ENCODE measurements at regions not wholly inside any gene's neighbourhood (a gene's known extent, or its start where the extent isn't known, plus 50 kb on each side); places are given as distances from the start of the nearest gene placed in this dataset.

DNA sequence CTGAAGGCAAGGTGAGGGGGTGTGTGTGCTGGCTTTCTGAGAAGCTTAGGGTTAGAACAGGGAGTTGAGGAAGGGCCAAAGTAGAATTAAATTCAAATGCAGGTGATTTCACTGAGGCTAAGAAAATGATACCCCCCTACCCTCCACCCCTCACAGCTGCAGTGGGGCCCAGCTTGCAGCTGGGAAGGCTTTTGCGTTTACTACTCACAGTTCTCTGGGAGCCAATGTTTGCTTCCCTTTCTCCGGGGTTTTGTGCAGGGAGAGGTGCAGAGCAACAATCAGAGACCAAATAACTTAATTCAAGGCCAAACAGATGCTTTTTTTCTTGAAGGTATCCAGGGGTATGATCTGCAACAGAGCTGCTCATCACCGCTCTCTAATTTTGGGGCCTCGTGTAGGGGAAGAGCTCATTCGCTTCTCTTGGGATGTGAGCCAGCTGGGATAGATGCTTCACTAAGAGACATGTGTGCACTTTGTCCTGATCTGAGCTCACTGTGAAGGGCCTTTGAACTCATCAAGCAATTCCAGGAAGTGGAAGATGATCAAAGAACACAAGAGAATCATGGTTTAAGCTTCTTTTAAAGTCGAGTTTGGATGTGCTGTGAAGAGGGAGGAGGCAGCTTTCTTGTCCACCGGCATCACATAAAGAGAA, 122.7 kb upstream of the C1GALT1C1 start:
- TF ChIP-seq ZBTB7A (IDR thresholded peaks at IDR 0.05; ENCODE audit: low read depth) (no peak), TAF1 (IDR thresholded peaks at IDR 0.05; ENCODE audit: low read depth) (no peak), FOXM1 (IDR thresholded peaks at IDR 0.05; ENCODE audit: borderline replicate concordance, low read depth) (no peak), CEBPB (IDR thresholded peaks at IDR 0.05) (no peak), NFIC (IDR thresholded peaks at IDR 0.05) (no peak), TEAD4 (IDR thresholded peaks at IDR 0.05) (no peak)
- TF ChIP-seq, protein P1, sequence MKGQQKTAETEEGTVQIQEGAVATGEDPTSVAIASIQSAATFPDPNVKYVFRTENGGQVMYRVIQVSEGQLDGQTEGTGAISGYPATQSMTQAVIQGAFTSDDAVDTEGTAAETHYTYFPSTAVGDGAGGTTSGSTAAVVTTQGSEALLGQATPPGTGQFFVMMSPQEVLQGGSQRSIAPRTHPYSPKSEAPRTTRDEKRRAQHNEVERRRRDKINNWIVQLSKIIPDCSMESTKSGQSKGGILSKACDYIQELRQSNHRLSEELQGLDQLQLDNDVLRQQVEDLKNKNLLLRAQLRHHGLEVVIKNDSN (IDR thresholded peaks at IDR 0.05), result no peak

DNA sequence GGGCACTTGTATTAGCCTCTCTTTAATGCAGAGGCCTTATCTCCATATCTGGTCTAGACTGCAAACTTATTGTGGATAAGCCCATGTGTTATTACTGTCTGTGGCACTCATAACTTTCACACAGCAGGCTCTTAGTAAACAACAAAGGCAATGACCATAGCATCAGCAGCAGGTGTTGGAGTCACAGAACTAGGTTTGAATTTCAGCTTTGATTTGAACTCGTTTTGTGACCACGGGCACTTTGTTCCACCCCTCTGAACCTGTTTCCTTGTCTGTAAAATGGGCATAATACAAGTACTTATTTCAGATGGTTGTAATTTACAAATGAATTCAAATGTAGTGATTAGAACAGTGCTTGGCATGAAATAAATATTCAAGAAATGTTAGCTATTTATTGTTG, 121.8 kb upstream of the C1GALT1C1 start:
- TF ChIP-seq RAD21 (IDR thresholded peaks at IDR 0.05; ENCODE audit: low read depth) (no peak), NFIC (IDR thresholded peaks at IDR 0.05) (no peak)
- TF ChIP-seq, protein P2, sequence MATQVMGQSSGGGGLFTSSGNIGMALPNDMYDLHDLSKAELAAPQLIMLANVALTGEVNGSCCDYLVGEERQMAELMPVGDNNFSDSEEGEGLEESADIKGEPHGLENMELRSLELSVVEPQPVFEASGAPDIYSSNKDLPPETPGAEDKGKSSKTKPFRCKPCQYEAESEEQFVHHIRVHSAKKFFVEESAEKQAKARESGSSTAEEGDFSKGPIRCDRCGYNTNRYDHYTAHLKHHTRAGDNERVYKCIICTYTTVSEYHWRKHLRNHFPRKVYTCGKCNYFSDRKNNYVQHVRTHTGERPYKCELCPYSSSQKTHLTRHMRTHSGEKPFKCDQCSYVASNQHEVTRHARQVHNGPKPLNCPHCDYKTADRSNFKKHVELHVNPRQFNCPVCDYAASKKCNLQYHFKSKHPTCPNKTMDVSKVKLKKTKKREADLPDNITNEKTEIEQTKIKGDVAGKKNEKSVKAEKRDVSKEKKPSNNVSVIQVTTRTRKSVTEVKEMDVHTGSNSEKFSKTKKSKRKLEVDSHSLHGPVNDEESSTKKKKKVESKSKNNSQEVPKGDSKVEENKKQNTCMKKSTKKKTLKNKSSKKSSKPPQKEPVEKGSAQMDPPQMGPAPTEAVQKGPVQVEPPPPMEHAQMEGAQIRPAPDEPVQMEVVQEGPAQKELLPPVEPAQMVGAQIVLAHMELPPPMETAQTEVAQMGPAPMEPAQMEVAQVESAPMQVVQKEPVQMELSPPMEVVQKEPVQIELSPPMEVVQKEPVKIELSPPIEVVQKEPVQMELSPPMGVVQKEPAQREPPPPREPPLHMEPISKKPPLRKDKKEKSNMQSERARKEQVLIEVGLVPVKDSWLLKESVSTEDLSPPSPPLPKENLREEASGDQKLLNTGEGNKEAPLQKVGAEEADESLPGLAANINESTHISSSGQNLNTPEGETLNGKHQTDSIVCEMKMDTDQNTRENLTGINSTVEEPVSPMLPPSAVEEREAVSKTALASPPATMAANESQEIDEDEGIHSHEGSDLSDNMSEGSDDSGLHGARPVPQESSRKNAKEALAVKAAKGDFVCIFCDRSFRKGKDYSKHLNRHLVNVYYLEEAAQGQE (IDR thresholded peaks at IDR 0.05; ENCODE audit: low read depth), result no peak

DNA sequence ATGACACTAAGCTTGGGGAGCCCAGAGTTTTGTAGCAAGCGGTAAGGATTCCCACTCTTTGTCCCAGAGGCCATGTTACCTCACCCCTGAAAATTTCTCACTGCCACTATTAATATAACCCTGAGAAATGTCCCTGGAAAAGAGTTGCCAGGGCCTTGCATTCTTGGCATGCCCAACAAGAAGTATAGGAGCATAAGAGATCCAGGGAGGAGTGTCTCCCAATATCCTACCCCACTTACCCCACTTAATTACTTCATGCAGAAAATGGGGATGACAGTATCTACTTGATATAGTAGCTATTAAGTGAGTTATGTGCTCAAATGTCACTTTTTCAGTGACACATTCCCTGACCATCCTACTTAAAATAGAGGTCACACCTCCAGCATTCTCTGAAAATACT, 120.5 kb upstream of the C1GALT1C1 start:
- TF ChIP-seq RAD21 (IDR thresholded peaks at IDR 0.05; ENCODE audit: low read depth), result no peak
- TF ChIP-seq YY1 (IDR thresholded peaks at IDR 0.05; ENCODE audit: low read depth), result no peak
- TF ChIP-seq CREB1 (IDR thresholded peaks at IDR 0.05; ENCODE audit: low read depth), result no peak
- TF ChIP-seq, protein P3, sequence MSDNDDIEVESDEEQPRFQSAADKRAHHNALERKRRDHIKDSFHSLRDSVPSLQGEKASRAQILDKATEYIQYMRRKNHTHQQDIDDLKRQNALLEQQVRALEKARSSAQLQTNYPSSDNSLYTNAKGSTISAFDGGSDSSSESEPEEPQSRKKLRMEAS (IDR thresholded peaks at IDR 0.05), result no peak
- TF ChIP-seq TAF1 (IDR thresholded peaks at IDR 0.05; ENCODE audit: low read depth), result no peak
- TF ChIP-seq EP300 (IDR thresholded peaks at IDR 0.05; ENCODE audit: borderline replicate concordance), result no peak
- no peak for TF ChIP-seq TCF12 (IDR thresholded peaks at IDR 0.05; ENCODE audit: low read depth)
- TF ChIP-seq, protein P1 (IDR thresholded peaks at IDR 0.05), result no peak
- no peak for TF ChIP-seq ZBTB7A (IDR thresholded peaks at IDR 0.05; ENCODE audit: low read depth)
- TF ChIP-seq CEBPB (IDR thresholded peaks at IDR 0.05), result no peak
- TF ChIP-seq, protein P2 (IDR thresholded peaks at IDR 0.05; ENCODE audit: low read depth), result no peak
- TF ChIP-seq NFIC (IDR thresholded peaks at IDR 0.05), result no peak
- no peak for TF ChIP-seq EGR1 (IDR thresholded peaks at IDR 0.05)
- TF ChIP-seq TEAD4 (IDR thresholded peaks at IDR 0.05), result no peak
- TF ChIP-seq FOXM1 (IDR thresholded peaks at IDR 0.05; ENCODE audit: borderline replicate concordance, low read depth), result no peak

DNA sequence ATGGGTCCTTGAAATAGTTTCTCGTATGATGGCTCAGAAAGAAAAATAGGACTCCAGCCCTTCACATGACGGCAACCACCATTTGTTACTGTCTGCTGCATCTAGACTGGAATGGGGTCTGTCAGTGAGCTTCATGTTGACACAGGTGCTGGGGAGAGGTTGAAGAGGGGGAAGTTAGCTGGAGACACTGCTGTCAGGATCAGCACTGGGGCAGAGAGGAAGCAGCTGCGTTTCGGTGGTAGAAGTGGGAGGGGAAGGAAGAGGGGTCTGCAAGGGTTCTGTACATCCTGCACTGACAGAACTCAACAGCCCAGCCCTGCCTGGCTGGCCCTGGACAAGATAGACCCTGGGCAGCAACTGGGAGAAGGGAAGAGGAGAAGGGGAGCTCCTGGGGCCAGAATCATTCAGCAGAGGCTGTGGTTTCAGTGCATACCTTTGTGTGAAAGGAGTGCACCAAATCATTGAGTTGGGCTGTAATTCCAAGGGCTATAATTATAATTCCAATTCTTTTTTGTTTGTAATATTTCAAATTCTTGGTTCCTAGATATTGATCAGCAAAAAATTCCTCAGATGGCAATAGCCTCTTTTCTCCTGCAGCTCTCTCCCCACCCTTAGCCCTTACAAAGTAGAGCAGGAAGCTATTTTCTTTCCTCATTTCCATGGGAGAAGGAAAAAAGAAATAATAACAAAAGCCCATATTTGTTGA, 119.4 kb upstream of the C1GALT1C1 start:
- TF ChIP-seq, protein P3 (IDR thresholded peaks at IDR 0.05), result no peak
- TF ChIP-seq EGR1 (IDR thresholded peaks at IDR 0.05) (no peak), NFIC (IDR thresholded peaks at IDR 0.05) (no peak), EP300 (IDR thresholded peaks at IDR 0.05; ENCODE audit: borderline replicate concordance) (no peak), TEAD4 (IDR thresholded peaks at IDR 0.05) (no peak), YY1 (IDR thresholded peaks at IDR 0.05; ENCODE audit: low read depth) (no peak), ZBTB7A (IDR thresholded peaks at IDR 0.05; ENCODE audit: low read depth) (no peak), TAF1 (IDR thresholded peaks at IDR 0.05; ENCODE audit: low read depth) (no peak), CEBPB (IDR thresholded peaks at IDR 0.05) (no peak), RAD21 (IDR thresholded peaks at IDR 0.05; ENCODE audit: low read depth) (no peak)
- TF ChIP-seq, protein P1 (IDR thresholded peaks at IDR 0.05), result no peak

DNA sequence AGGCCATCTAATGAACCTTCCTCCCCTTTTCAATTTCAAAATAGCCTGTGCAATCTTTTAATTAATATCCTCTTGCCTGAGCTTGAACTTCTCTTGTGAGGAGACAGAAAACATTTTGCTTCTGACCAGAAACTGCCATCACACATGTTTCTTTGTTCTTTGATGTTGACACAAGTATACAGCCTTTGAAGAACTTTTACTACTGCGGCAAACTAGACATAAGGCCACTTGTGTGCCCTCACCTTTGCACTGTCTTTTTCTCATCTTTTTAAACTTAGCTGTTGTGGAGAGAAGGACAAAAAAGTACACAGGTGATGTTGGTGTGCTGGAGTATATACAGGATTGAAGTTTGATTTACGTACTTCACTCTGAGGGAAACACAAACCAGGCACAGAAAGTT, 116.3 kb upstream of the C1GALT1C1 start:
- TF ChIP-seq RAD21 (IDR thresholded peaks at IDR 0.05; ENCODE audit: low read depth) (no peak), TEAD4 (IDR thresholded peaks at IDR 0.05) (no peak)
- TF ChIP-seq, protein P3 (IDR thresholded peaks at IDR 0.05), result no peak
